ENCODE measurements at regions not wholly inside any gene's neighbourhood (a gene's known extent, or its start where the extent isn't known, plus 50 kb on each side); places are given as distances from the start of the nearest gene placed in this dataset.

GRCh38 chr4:10296730-10297129, 160.5 kb downstream of the ZNF518B start:
- no peak overlapping the region for H3K27ac ChIP-seq
- no peaks in the 10 kb centered on the region for H3K36me3 ChIP-seq
- no peak overlapping the region for H3K4me3 ChIP-seq
- TF ChIP-seq POLR2A (IDR thresholded peaks at IDR 0.05), result no peak
- H3K9me3 ChIP-seq, result no peaks in the 10 kb centered on the region
- WGBS, 5 donors, result 51 to 67% (median 61%) methylated on average over 3 of the region's 3 CpGs
- intact Hi-C loops (cut with DNase I; ENCODE audit: low total_unique reads), result no loop called here
- DNase-seq, result no peak
- H3K4me1 ChIP-seq, result no peaks in the 10 kb centered on the region
- H3K27me3 ChIP-seq (replicated peaks in 1 of 7), result peaks cover 0 to 15% (median 0%) of the 10 kb centered on the region in 7 donors

GRCh38 chr4:10295301-10295700, 161.9 kb downstream of the ZNF518B start:
- WGBS, 5 donors, result 70 to 83% (median 77%) methylated on average over 3 of the region's 3 CpGs
- no peak overlapping the region for H3K27ac ChIP-seq
- H3K4me3 ChIP-seq, result no peak overlapping the region
- H3K4me1 ChIP-seq, result no peaks in the 10 kb centered on the region
- TF ChIP-seq POLR2AphosphoS5 (IDR thresholded peaks at IDR 0.05), result no peak
- no peak for TF ChIP-seq POLR2A (IDR thresholded peaks at IDR 0.05)
- no peak for TF ChIP-seq CTCF (IDR thresholded peaks at IDR 0.05 in 8 of 11, conservative IDR thresholded peaks at IDR 0.05 in 3 of 11)
- H3K9me3 ChIP-seq, result no peaks in the 10 kb centered on the region
- intact Hi-C loops (cut with DNase I; ENCODE audit: low total_unique reads), result no loop called here
- H3K36me3 ChIP-seq, result no peaks in the 10 kb centered on the region
- no peak for DNase-seq
- peaks cover 0 to 15% (median 0%) of the 10 kb centered on the region in 7 donors for H3K27me3 ChIP-seq (replicated peaks in 1 of 7)

- no peaks in the 10 kb centered on the region for H3K4me1 ChIP-seq
- H3K9me3 ChIP-seq, result no peaks in the 10 kb centered on the region
- H3K27me3 ChIP-seq (replicated peaks in 1 of 7), result peaks cover 0 to 4% (median 0%) of the 10 kb centered on the region in 7 donors
- intact Hi-C loops (cut with DNase I; ENCODE audit: low total_unique reads), result no loop called here
- 41 to 77% (median 67%) methylated on average over 2 of the region's 2 CpGs for whole genome bisulfite sequencing, 5 donors
- no peak for DNase-seq
- no peaks in the 10 kb centered on the region for H3K36me3 ChIP-seq
- TF ChIP-seq POLR2A (IDR thresholded peaks at IDR 0.05) (no peak), CTCF (IDR thresholded peaks at IDR 0.05 in 8 of 11, conservative IDR thresholded peaks at IDR 0.05 in 3 of 11) (no peak), POLR2AphosphoS5 (IDR thresholded peaks at IDR 0.05) (no peak)
- H3K27ac ChIP-seq, result no peak overlapping the region
- H3K4me3 ChIP-seq, result no peak overlapping the region
These were observed 167.7 kb downstream of the ZNF518B start for GRCh38 chr4:10289538-10289906.

- peaks cover 0 to 4% (median 0%) of the 10 kb centered on the region in 7 donors for H3K27me3 ChIP-seq (replicated peaks in 1 of 7)
- DNase-seq, result no peak
- intact Hi-C loops (cut with DNase I; ENCODE audit: low total_unique reads), result no loop called here
- no peaks in the 10 kb centered on the region for H3K36me3 ChIP-seq
- 50 to 69% (median 58%) methylated on average over 4 of the region's 4 CpGs for WGBS, 5 donors
- H3K4me3 ChIP-seq, result no peak overlapping the region
- no peak for TF ChIP-seq POLR2A (IDR thresholded peaks at IDR 0.05)
- TF ChIP-seq CTCF (IDR thresholded peaks at IDR 0.05 in 8 of 11, conservative IDR thresholded peaks at IDR 0.05 in 3 of 11), result no peak
- no peak for TF ChIP-seq POLR2AphosphoS5 (IDR thresholded peaks at IDR 0.05)
- H3K27ac ChIP-seq, result no peak overlapping the region
- H3K4me1 ChIP-seq, result no peaks in the 10 kb centered on the region
- no peaks in the 10 kb centered on the region for H3K9me3 ChIP-seq
These were observed 168.2 kb downstream of the ZNF518B start for GRCh38 chr4:10288830-10289537.

Data from spleen (tissue), 11 donors.